Stimulated activated CD8-positive, alpha-beta memory T cell treated with anti-CD3 and anti-CD28 coated beads, Interleukin-7, amount 100 ng/mL, for 48 hours (primary cell): ENCODE measurements at regions not wholly inside any gene's neighbourhood (a gene's known extent, or its start where the extent isn't known, plus 50 kb on each side); places are given as distances from the start of the nearest gene placed in this dataset.

ENCODE experiments used
- DNase-seq, 2 donors: peaks; one replicate each; pipeline ENCODE4 v3.0.0-alpha.2; 2020; ENCODE audit warnings: low read depth in 1 of 2; ENCODE audit errors: extremely low read depth in 1 of 2

DNA sequence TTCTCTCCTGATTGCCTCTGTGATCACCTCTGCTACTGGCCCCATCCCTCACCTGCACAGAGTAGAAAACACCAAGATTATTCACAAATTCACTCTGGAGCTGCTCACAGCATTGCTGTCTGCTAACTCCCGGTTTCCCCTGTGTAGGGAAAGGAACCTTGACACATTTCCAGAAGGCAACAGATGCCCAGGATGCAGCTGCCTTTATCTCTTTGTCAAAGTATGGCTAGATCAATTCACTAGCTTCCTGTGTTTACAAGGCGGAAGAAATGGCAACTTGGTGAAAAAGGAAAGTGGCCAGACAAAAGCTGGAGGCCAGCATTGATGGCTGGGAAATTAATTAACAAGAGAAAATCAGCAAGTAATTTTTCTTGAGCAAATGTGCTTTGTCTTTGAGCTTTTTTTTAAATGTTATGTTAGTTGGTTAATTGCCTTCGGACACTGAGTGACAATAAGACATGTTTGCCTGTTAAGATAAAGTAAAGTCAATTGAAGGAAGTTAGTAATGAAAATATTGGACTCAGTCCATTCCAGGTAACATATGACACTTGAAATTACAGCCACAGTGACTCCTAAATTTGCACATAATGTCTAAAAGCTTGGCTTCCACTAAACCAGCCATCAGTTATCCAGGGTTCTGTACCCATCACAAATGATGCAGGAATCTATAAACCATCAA, 394.6 kb upstream of the IL12A start:
- no peak for DNase-seq

- DNase-seq = no peak
Observed at GRCh38 chr3:159600291-159600690, 388.3 kb upstream of the IL12A start.

DNA sequence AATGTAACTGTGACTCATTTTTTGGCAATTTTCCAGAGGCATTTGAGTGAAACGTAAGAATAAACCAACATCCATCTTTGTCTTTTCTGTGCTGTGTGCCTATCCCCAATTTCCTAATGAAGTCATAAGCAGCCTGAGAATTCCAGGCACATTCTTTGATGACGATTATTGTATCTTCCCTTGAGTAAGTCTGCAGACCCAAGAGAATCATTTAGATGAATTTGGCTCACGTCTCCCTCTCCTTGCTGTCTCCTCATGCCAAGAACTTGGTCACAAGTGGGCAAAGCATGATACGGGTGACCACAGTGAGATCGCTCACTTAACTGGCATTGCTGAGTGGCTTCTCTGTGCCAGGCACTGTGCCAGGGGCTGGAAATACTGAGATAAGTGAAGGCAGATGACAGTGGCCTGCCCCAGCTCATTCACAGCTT, 384.5 kb upstream of the IL12A start:
- no peak for DNase-seq

DNA sequence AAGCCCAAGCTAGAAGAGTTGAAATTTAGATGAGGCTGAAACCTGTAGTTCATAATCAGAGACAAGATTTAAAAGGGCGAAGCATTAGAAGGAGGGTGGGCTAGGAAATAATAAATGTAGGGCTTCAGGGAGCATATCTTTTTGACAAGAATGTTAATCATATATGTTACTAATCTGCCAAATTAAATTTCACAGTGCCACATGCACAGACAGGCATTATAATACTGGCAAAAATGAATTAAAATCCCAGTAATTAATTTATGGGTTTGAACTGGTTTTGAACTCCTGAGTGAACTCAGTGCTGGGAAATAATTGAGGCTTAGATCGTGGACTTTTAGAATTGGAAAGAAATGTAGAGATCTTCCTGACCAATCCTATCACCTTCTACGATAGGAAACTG, 383.5 kb upstream of the IL12A start:
- DNase-seq = no peak

- no peak for DNase-seq
Observed at GRCh38 chr3:159605776-159606175, 382.9 kb upstream of the IL12A start.

GRCh38 chr3:159607856-159608255, 380.8 kb upstream of the IL12A start:
- no peak for DNase-seq

DNA sequence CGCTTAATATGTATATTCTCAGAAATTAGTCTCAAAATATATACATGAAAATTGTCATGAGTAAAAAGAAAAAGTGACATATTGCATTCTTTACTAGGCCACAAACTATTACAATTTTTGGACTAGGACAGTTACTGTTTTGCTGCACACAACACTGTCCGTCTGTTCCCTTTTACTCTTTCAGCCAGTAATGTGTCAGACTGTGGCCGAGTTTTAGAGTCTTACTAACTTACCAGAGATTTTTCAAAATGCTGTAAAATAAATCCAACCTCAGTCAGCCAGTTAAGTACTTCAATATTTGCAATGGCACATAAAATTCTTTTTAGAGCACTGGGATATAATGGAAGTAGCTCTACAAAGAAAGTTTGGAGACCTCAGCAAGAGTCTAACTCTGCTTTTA, 380.3 kb upstream of the IL12A start:
- no peak for DNase-seq

DNA sequence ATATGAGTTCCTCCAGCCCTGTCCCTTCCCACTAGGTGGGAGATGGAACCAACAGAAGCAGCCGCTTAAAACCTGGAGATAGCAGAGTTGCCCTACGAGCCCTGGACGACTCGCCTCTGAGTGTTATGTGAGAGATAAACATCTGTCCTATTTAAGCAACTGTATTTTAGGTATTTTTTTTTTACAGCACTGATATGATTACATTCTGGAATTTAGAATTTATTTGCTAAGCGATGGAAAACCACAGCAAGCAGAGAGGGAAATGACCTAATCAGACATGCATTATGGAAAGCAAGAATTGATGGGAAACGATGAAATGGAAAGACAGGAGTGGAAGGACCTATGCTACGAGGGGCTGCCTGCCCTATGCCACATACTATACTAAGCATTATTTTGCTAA, 379.0 kb upstream of the IL12A start:
- DNase-seq = no peak

- DNase-seq = no peak
Observed at GRCh38 chr3:159616234-159616825, 372.3 kb upstream of the IL12A start.

GRCh38 chr3:159619341-159619885, 369.2 kb upstream of the IL12A start:
- DNase-seq = no peak

DNA sequence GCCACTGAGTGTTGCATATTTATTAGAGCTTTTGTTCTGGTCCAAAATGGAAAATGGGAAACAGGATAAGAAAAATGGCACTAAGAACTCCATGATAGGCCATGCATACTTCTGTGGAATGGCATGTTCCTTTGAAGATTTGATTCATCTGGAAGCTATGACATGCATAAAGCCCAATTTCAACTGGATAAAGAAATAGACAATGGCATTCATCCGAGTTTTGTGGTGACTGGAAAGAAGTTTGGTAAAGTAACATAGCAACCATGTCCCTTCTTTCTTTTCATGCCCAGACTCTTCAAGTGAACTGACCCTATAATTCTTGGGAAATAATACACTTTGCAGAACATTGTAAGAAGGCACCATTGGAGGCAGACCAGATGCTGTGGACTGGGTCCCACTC, 368.4 kb upstream of the IL12A start:
- DNase-seq = no peak

DNA sequence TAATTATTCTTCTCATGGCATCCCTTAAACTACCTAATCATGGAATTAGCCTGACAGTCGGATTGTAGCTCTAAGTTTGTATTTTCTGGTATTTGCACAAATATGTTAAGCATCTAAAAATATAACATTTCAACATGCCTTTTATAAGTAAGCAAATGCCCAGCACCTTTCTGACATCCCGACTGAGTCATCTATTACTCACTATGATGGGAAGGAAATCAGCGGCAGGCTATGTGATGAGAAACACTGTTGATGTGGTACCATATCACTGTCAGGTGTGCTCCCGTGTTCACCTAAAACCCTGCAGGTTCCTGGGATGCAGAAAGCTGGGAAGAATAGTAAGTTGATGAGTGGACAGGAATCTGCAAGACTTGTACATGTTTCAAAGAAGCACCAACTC, 367.8 kb upstream of the IL12A start:
- DNase-seq = no peak

DNA sequence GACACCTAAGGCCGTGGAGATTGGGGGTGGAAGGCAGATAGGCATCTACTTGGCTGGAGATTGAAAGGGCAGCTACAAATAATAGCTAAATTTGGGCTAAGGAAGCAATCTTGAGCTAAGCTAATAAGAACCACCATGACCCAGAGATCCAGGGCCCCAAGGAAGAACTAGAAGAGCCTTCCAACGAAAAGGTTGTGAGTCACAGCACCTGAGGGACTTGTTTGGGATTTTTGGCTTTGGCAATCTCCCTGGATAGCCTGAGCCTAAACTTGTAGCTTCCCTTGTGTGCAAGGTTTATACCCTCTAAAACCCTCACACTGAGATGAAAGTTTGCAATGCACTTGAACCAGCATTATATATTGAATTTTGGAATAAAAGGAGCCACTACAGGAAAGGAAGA, 364.0 kb upstream of the IL12A start:
- DNase-seq = no peak

DNA sequence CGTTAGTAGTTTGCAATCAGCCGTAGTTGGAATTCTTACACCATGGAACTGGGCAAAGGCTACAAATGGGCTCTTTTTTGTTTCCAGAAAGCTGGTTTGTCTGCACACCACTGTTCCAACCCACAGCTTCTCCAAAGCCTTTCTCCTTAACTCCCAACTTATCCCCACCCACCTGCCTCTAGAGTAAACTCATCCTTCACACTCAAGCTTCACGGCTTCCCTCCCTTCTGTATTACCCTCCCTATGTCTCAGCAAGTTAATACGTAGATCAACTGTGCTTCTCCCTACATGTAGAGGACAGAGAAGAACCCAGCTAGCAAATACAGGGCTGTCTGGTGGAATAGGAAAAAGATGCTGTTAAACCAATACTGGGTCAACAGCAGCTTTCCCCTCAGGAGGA, 363.0 kb upstream of the IL12A start:
- DNase-seq = no peak

- DNase-seq = no peak
Observed at GRCh38 chr3:159626598-159626997, 362.0 kb upstream of the IL12A start.

DNA sequence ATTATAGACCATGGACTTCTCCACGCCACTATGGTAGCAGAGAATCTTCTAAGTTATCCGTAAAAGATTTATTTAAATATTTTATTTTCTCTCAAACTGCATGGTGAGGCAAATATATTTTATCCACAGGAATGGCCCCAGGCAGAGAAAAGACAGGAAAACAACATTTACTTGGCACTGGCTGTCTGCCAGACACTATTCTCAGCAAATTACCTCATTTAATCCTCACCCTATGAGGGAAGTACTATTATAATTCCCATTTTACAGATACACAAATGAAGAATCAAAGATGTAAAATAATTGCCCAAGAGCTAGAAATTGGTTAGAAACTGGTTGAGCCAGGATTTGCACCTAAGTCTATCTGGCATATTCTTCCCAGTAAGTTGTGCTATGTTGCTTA, 361.4 kb upstream of the IL12A start:
- DNase-seq = no peak

DNA sequence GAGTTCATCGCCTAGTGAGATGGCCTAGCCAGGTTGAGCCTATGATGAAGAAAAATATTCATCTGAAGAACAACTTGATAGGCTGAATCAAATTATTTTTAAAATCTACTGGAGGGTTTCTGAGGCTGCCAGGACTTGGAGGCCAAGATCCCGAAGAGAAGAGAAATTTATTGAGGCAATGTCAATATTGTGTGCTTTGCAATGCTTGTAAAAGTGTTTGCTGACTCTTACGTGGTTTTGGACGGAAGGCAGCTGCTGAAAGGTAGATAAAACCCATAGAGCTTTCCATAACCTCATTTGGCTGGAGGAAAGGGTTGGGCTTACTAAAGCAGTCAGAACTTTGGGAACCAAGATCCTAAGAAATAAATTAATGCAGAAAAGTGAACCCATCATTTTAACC, 361.0 kb upstream of the IL12A start:
- DNase-seq = no peak

GRCh38 chr3:159629329-159630084, 359.1 kb upstream of the IL12A start:
- no peak for DNase-seq

DNA sequence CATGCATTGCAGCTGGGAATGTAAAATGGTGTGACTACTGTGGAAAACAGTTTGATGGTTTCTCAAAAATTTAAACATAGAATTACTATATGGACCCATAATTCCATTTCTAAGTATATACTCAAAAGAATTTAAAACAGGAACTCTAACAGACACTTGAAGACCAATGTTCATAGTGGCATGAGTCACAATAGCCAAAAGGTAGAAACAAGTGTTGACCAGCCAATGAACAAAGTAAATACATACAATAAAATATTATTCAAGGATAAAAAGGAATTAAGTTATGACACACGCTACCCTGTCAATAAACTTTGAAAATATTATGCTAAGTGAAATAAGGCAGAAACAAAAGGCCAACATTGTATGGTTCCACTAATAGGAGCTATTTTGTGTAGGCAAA, 357.4 kb upstream of the IL12A start:
- DNase-seq = no peak

DNA sequence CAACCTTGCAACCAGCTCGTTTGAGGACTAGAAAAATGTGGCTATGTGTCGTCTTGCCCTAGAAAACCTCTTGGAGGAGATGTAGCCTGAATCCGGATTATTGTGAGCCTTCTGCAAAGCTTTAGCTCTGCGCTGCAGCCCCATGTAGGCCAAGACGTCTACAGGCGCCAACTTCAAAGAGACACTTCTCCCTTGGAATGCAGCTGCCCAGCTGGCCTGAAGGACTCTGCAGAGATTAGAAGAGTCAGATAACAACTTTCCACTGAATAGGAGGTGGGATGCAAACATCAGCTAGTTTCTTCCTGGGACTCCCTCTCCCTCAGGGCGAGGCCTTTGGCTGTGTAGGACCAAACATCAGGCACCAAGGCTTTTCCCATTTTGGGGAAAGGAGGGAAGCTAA, 356.5 kb upstream of the IL12A start:
- no peak for DNase-seq

- DNase-seq = no peak
Observed at GRCh38 chr3:159632851-159633250, 355.8 kb upstream of the IL12A start.

DNA sequence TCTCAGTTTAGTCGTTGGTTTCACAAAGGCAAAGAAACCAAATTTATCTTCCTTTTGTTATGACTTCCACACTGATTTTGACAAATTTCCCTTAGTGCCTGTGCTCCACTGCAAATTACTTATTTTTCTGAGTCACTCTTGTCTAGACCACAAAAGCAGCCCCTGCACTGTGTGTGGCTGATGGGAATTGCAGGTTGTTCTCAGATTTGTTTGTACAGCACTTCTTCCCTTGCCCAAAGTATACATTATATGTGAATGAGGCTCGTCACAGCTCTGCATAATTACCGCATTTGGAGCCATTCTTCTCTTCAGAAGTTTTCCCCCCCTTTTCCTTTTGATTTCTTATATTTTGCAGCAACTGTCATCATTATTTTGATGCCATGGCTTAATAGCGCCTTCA, 354.2 kb upstream of the IL12A start:
- DNase-seq = no peak
